NCI-H510A (cell line): ENCODE measurements at regions not wholly inside any gene's neighbourhood (a gene's known extent, or its start where the extent isn't known, plus 50 kb on each side); places are given as distances from the start of the nearest gene placed in this dataset.

Source experiments
- DNase-seq: peaks from one replicate; lab custom pipeline; 2025; lab: John Stamatoyannopoulos, UW

- no peak for DNase-seq
Observed at GRCh38 chr15:53462651-53463050, 296.8 kb downstream of the WDR72 start.

DNA sequence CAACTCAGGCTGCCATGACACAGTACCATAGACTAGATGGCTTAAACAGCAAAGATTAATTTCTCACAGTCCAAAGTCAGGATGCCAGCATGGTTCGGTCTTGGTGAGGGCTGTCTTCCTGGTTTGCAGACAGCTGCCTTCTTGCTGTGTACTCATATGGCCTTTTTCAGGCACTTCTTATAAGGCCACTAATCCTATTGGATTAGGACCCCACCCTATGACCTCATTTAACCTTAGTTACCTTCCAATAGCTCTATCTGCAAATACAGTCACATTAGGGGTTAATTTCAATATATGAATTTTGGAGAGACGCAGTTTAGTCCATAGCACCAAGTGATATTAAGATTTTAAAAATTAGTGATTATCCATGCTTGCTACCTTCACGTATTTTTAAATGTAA, 297.8 kb downstream of the WDR72 start:
- DNase-seq = no peak

DNA sequence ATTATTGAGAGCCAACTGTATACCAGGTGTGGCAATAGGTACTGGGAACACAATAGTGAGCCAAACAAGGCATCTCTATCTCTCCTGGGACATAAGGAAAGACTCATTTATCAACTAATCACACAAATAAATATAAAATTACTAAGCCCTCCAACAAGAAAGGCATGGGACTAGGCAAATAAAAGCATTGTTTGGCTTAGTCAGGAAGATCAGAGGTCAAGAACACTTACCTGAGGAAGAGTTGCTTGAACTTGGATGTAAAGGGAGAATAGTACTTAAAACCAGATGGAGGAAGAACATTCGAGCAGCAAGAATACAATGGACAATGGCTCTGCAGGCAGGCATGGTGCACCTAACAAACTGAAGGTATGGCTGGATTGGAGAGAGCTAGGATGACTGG, 300.7 kb downstream of the WDR72 start:
- DNase-seq = no peak

DNA sequence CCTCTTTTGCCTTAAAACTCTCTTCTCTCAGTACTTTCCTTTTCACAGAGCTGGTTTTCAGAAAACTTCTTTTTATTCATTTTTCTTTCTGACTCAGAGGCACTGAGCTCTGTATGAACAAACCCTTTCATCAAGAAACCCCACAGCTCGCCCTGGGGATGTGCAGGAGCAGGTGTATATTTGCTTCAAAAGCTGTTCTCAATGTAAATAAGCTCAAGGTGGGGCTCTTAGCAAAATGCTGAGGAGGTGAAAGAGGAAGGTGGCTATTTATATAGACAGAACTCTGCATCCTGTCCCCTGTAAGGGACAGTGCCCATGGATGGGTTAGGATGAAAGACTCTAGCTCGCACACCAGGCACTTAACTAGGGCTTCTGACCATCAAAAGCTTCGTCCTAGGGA, 302.0 kb downstream of the WDR72 start:
- DNase-seq = no peak

DNA sequence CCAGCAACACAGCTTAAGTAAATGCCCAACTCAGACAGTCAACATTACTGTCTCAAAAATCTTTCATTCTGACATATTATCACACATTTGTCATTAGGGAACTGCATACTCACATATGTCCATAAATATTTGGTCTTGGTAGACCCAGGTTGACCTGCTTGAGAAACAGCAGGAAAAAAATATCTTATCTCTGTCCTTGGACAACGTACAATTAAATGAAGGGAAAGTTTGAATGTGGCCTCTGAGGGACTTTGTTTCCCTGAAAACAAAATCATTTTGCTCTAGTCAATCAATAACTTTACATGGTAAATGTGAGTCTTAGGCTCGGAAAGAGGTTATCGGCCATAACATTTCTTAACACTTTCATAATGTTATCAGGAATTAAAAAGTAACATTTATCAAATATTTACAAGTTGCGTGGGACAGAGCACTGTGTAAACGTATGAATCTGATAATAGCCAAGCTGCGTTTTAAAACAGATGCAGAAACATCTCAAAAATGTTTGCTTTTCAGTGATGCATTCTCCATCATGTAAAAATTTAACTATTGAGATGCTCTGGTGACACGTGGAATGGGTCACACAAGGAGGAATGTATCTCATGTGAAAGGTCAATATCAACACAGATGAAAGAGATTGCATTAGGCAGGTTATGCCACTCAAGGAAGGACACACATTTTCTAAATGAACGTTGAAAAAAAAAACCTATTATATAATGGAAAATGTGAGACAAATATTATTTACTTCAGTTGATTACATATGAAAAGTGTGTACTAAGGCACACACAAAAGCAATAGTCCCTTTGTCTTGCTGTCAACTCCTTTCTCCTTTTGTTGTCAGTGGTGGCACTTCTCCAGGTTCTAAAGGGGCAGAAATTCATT, 304.4 kb downstream of the WDR72 start:
- no peak for DNase-seq

GRCh38 chr15:53454535-53454842, 305.0 kb downstream of the WDR72 start:
- DNase-seq = no peak

- DNase-seq = peak; percentile 45
Observed at GRCh38 chr15:53453253-53454105, 306.0 kb downstream of the WDR72 start.

GRCh38 chr15:53448232-53449015, 311.0 kb downstream of the WDR72 start:
- no peak for DNase-seq

GRCh38 chr15:53447742-53448141, 311.7 kb downstream of the WDR72 start:
- no peak for DNase-seq

GRCh38 chr15:53447053-53447574, 312.3 kb downstream of the WDR72 start:
- DNase-seq = no peak

DNA sequence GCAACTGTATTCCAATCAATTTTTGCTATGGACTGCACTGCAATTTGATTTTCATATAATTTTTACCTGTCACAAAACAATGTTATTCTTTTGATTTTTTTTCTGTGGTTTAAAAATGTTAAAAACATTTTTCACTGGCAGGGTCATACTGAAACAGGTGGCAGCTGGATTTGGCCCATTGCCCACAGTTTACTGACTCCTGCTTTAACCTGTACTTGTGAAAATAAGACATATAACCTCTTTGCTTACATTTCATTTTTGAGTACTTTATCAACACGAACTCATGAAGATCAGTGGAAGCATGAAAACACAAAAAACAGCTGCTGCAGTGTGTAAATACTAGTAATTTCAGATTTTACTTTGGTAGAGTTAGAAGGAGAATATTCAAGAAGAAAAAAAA, 313.1 kb downstream of the WDR72 start:
- DNase-seq = no peak

GRCh38 chr15:53445531-53445930, 313.9 kb downstream of the WDR72 start:
- DNase-seq = no peak

- no peak for DNase-seq
Observed at GRCh38 chr15:53437985-53438841, 321.2 kb downstream of the WDR72 start.

- DNase-seq = no peak
Observed at GRCh38 chr15:53437366-53437765, 322.1 kb downstream of the WDR72 start.

DNA sequence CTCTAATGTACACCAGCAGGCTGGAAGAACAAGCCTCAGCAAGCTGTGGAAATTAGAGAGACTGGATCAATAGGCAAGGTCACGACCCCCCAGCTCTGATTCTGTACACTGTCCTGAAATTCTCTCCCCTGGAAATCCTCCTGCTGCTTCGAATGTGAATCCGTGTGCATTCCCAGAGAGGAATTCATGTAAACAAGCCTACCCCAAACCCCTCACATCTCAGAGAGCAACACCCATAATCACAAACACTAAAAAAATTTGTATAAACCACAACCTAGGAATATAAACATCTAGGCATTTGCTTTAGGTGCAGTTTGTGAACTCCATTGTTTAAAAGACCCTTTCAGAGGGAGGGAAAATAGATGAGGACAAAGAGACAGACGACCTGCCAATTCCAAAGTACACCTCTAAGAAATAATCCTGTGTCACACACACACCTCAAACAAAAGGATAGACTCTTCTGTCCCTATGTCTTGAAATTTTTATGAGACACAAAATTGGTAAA, 325.2 kb downstream of the WDR72 start:
- no peak for DNase-seq

DNA sequence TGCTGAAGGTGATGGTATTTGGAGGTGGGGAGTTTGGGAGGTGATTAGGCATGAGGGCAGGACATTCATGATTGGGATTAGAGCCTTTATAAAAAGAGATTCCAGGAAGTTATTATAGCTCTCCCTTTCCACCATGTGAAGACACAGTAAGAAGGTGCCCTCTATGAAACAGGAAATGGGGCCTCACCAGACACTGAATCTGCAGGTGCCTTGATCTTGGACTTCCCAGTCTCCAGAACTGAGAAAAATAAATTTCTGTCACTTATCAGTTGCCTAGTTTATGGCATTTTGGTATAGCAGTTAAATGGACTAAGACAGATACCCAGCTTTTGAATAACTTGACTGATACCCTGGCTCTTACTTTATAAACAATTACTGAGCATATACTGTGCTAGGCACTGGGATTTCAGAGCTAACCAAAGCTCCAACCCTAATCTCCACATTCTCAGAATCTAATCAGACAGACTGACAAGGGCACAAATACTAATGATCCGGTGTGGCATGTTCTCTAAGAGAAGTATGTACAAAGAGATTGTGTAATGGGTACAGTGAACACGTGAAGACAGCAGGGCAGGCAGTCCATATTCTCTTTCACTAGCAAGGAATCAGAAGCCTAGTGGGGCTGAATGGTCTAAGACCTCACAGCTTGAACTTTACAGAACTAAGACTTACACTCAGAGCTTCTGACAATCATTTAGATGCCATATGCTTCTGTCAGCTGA, 343.1 kb downstream of the WDR72 start:
- no peak for DNase-seq

GRCh38 chr15:53414167-53414566, 345.3 kb downstream of the WDR72 start:
- no peak for DNase-seq

GRCh38 chr15:53412542-53412941, 346.9 kb downstream of the WDR72 start:
- DNase-seq = no peak

GRCh38 chr15:53404930-53405493, 354.5 kb downstream of the WDR72 start:
- no peak for DNase-seq

- DNase-seq = no peak
Observed at GRCh38 chr15:53401503-53401902, 358.0 kb downstream of the WDR72 start.
